Panc1 (cell line): ENCODE measurements at regions not wholly inside any gene's neighbourhood (a gene's known extent, or its start where the extent isn't known, plus 50 kb on each side); places are given as distances from the start of the nearest gene placed in this dataset.
A peak's percentile ranks its signal among the peaks of the same experiment; 100 is the strongest.

Experiments
- ATAC-seq: fragments of 200-7000 bp; cut with Tn5 transposase; 2 replicates; pipeline ENCODE4 v1.9.1; 2020; ENCODE audit warnings: mild to moderate bottlenecking, moderate library complexity
- BruUV-seq: library from RNA; stranded (reverse); fragments of 400-500 nt; replicated peaks from 2 replicates; lab custom pipeline; 2021; lab: Mats Ljungman, UMichigan
- CTCF ChIA-PET: fragments of 300-600 bp; sonication (Branson Sonifier 250); formaldehyde crosslinking; loops from one replicate; lab custom pipeline; 2022; ENCODE audit warnings: antibody characterized with exemption; lab: Charles Lee
- POLR2A ChIA-PET: fragments of 300-600 bp; sonication (Branson Sonifier 250); formaldehyde crosslinking; loops from one replicate; lab custom pipeline; 2022; ENCODE audit warnings: antibody characterized with exemption; lab: Charles Lee
- DNase-seq: peaks from one replicate; pipeline ENCODE4 v3.0.0-alpha.2; 2010; ENCODE audit warnings: low read depth, low spot score
- H3K27ac ChIP-seq: 2 replicates; pipeline ENCODE4 v1.5.1; 2011; ENCODE audit warnings: mild to moderate bottlenecking, low read length, inconsistent platforms
- H3K27me3 ChIP-seq: fragments of 200-500 bp; sonication (Bioruptor generic); 2 replicates; pipeline ENCODE4 v1.6.0; 2014; ENCODE audit warnings: low read length, inconsistent platforms; ENCODE audit not compliant: control insufficient read depth, insufficient read depth
- H3K36me3 ChIP-seq: fragments of 200-500 bp; sonication (Bioruptor generic); 2 replicates; pipeline ENCODE4 v1.5.1; 2014; ENCODE audit warnings: inconsistent platforms, mild to moderate bottlenecking, low read length, moderate library complexity; ENCODE audit not compliant: control insufficient read depth, insufficient read depth
- H3K4me1 ChIP-seq: 2 replicates; pipeline ENCODE4 v1.5.1; 2011; ENCODE audit warnings: inconsistent platforms, mild to moderate bottlenecking, low read length, moderate library complexity; ENCODE audit not compliant: control insufficient read depth, insufficient read depth
- H3K4me3 ChIP-seq, 2 experiments: 2 replicates each; pipeline ENCODE4 v1.5.1; 2011 to 2012; ENCODE audit warnings: low read depth in 2 of 2, low read length in 2 of 2, mild to moderate bottlenecking in 2 of 2, inconsistent platforms in 1 of 2, moderate library complexity in 1 of 2
- H3K9me3 ChIP-seq: fragments of 200-500 bp; sonication (Bioruptor generic); 2 replicates; pipeline ENCODE4 v1.5.1; 2014; ENCODE audit warnings: low read depth, mild to moderate bottlenecking, inconsistent platforms, low read length, moderate library complexity; ENCODE audit not compliant: control insufficient read depth, insufficient read depth
- CTCF ChIP-seq: fragments of 450-650 bp; IDR thresholded peaks from 2 replicates; pipeline ENCODE4 v1.5.1; 2017; ENCODE audit warnings: mild to moderate bottlenecking
- POLR2AphosphoS5 ChIP-seq: IDR thresholded peaks from 2 replicates; pipeline ENCODE4 v1.6.1; 2012; ENCODE audit warnings: mild to moderate bottlenecking, low read depth, low read length, moderate library complexity
- REST ChIP-seq, 2 experiments: IDR thresholded peaks; 2 replicates each; pipeline ENCODE4 v1.6.1; 2011 to 2012; ENCODE audit warnings: low read depth in 2 of 2, control low read depth in 1 of 2, low read length in 1 of 2, mild to moderate bottlenecking in 1 of 2, moderate library complexity in 1 of 2; ENCODE audit not compliant: insufficient read depth in 1 of 2
- SIN3A ChIP-seq: IDR thresholded peaks from 2 replicates; pipeline ENCODE4 v1.6.1; 2012; ENCODE audit warnings: low read depth, mild to moderate bottlenecking, low read length, moderate library complexity, borderline replicate concordance; ENCODE audit not compliant: insufficient read depth
- TCF7L2 ChIP-seq: IDR thresholded peaks from 2 replicates; pipeline ENCODE4 v1.6.1; 2011; ENCODE audit warnings: mild to moderate bottlenecking, low read depth, low read length, inconsistent platforms
- in situ Hi-C: cut with HindIII; loops from 2 replicates; pipeline ENCODE4 v1.10.0; 2016; ENCODE audit warnings: low sequenced_read_pairs, low pct_unique_long_range_greater_than_20kb
- intact Hi-C: fragments of 100-400 bp; cut with micrococcal nuclease; formaldehyde crosslinking; loops from one replicate; pipeline ENCODE4 v1.10.0; 2022; ENCODE audit not compliant: unreplicated experiment

- peak overlapping the region in 1 of 2 experiments; percentile 12; a peak in 1 of 4 replicates for H3K4me3 ChIP-seq
- ChIA-PET POLR2A (no interaction called here), CTCF (interaction anchor here (0.6 to 0.9 kb wide), 2 partner anchors 9 to 61 kb away, joined by 5 read pairs; no protein-coding TSS in a partner anchor)
- DNase-seq (no peak), ATAC-seq (no peak)
- H3K27ac ChIP-seq = peak overlapping the region; percentile 90
- no peaks in the 10 kb centered on the region for H3K36me3 ChIP-seq
- peaks cover 88% of the 10 kb centered on the region for H3K4me1 ChIP-seq
- in situ Hi-C loops (no loop called here), intact Hi-C loops (loop anchor here (10.0 kb wide), 1 partner anchor 119 kb away; no protein-coding TSS in a partner anchor)
- no peaks in the 10 kb centered on the region for H3K27me3 ChIP-seq
- TF ChIP-seq TCF7L2 (no peak), REST (IDR thresholded peaks at IDR 0.05; ENCODE audit: insufficient read depth in 1 of 2, low read depth in 2 of 2, low read length in 1 of 2) (no peak), POLR2AphosphoS5 (no peak), CTCF (no peak), SIN3A (no peak)
- no peaks in the 10 kb centered on the region for H3K9me3 ChIP-seq
- no TSS peak for BruUV-seq
Measured at GRCh38 chr17:72565758-72566157, 444.9 kb downstream of the SOX9 start.

GRCh38 chr17:72566671-72567484, 446.1 kb downstream of the SOX9 start:
- in situ Hi-C loops (no loop called here), intact Hi-C loops (loop anchor here (10.0 kb wide), 1 partner anchor 118 kb away; no protein-coding TSS in a partner anchor)
- DNase-seq = no peak
- no peak for TF ChIP-seq POLR2AphosphoS5
- no peak for TF ChIP-seq CTCF
- TF ChIP-seq SIN3A = 0 out of 2 replicates have a peak, but pooled peaks have one; percentile 59
- ATAC-seq = peak; percentile 66
- H3K4me1 ChIP-seq = peaks cover 87% of the 10 kb centered on the region
- ChIA-PET CTCF (interaction anchor here (1.5 kb wide), 1 partner anchor 10 kb away, joined by 5 read pairs; no protein-coding TSS in a partner anchor), POLR2A (no interaction called here)
- H3K36me3 ChIP-seq = no peaks in the 10 kb centered on the region
- peak overlapping the region; percentile 29 to 58 for H3K4me3 ChIP-seq
- no peaks in the 10 kb centered on the region for H3K9me3 ChIP-seq
- H3K27me3 ChIP-seq = no peaks in the 10 kb centered on the region
- peak overlapping the region; percentile 90 for H3K27ac ChIP-seq
- BruUV-seq = no TSS peak
